ENCODE measurements at regions not wholly inside any gene's neighbourhood (a gene's known extent, or its start where the extent isn't known, plus 50 kb on each side); places are given as distances from the start of the nearest gene placed in this dataset.

DNA sequence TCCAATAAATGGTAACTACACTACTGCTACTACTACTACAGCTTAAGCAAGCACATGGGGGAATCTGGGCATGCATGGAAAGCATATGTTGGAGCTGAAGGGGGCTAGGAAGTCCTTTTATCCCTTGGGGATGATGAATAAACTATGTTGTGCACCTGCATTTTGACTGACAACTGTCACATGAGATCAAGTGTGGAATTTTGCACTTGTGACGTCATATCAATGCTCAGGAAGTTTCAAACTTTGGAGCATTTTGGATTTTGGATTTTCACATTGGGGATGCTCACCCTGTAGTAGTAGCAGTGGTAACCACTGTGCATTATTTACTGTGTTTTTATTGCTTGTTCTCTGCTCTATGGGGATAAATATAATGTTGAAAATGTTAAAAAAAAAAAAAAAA, 100.5 kb upstream of the SMAD1 start:
- no peak for DNase-seq
- no peak for TF ChIP-seq POLR2A (IDR thresholded peaks at IDR 0.05; ENCODE audit: low read length)
- TF ChIP-seq GATA1 (IDR thresholded peaks at IDR 0.05; ENCODE audit: low read depth, low read length): no peak

DNA sequence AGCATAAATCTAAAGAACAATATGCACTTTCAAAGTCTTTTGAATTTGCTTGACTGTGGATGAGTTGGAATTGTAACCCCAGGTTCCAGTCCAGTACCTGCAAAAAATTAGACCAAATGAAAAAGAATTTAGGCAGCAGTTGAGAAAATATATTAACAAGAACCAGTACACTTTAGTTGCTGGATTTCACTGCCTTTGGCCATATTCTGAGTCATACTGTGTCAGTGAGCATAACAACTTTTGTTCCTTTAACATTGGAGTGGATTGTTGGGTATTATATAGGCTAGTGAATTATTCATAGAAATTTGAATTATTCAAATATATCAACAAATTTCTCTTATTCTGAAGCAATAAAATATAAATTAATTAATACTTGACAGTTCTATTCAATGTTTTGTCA, 101.5 kb upstream of the SMAD1 start:
- no peak for DNase-seq
- TF ChIP-seq POLR2A (IDR thresholded peaks at IDR 0.05; ENCODE audit: low read length) (no peak), GATA1 (IDR thresholded peaks at IDR 0.05; ENCODE audit: low read depth, low read length) (no peak)

DNA sequence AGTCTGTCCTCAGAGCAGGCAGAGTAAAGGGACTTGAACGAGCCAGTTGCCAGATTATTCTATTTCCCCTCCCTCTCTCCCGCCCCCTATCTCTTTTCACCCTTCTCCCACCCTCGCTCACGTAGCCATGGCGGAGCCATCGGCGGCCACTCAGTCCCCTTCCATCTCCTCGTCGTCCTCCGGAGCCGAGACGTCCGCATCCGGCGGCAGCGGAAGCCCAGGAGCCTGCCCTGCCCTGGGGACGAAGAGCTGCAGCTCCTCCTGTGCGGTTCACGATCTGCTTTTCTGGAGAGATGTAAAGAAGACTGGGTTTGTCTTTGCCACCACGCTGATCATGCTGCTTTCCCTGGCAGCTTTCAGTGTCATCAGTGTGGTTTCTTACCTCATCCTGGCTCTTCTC, 106.2 kb upstream of the SMAD1 start:
- no peak for DNase-seq
- TF ChIP-seq POLR2A (IDR thresholded peaks at IDR 0.05; ENCODE audit: low read length) (no peak), GATA1 (IDR thresholded peaks at IDR 0.05; ENCODE audit: low read depth, low read length) (no peak)

DNA sequence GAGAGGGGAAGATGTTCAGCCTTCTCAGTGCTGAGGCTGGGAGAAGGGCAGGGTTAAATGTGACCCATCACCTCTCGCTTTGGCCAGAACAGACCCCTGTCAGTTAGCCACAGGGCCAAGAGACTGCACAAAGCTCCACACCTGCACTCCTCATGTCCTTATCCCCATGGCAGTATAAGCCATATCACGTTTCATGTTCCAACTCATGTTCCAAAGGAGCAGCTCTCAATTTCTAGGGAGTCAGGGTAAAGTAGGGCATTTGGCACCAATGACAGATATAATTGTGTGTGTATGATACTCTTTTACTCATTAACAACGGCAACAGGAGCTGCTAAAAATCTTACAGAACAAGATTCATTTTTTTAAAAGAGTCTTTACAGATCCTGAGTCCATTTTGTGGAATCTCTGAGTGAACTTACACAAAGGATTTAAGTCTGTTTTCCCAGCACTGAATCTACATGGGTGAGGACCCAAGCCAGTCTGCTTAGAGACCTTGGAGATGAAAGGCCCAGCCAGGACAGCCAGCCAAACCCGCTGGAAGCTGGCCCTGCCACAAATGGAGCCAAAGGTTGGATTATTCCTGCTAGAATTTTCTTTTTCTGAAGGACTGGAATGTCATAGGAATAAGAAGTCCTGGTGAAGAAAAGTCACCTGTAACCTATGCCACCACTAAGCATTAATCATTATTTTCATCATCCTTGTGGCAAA, 129.1 kb upstream of the SMAD1 start:
- no peak for DNase-seq
- TF ChIP-seq POLR2A (IDR thresholded peaks at IDR 0.05; ENCODE audit: low read length): no peak
- no peak for TF ChIP-seq GATA1 (IDR thresholded peaks at IDR 0.05; ENCODE audit: low read depth, low read length)

DNA sequence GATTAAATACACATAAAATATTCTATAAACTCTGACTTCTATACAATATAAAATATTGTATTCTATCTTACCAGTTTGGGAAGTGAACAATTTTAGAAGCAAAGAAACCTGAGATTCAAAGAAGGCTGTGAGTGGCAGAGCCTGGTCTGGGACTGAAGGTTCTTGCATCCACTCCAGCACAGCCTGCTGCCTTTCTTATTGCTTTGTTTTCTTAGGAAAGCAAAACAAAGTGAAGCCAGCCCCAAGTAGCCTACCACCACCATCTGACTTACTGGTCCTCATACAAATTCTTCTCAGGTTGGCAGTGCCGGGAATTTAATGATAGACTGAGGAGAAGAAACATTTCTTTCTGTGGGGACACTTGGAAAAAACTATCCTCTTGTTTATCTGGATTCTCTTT, 129.7 kb upstream of the SMAD1 start:
- DNase-seq: no peak
- no peak for TF ChIP-seq GATA1 (IDR thresholded peaks at IDR 0.05; ENCODE audit: low read depth, low read length)
- no peak for TF ChIP-seq POLR2A (IDR thresholded peaks at IDR 0.05; ENCODE audit: low read length)

DNA sequence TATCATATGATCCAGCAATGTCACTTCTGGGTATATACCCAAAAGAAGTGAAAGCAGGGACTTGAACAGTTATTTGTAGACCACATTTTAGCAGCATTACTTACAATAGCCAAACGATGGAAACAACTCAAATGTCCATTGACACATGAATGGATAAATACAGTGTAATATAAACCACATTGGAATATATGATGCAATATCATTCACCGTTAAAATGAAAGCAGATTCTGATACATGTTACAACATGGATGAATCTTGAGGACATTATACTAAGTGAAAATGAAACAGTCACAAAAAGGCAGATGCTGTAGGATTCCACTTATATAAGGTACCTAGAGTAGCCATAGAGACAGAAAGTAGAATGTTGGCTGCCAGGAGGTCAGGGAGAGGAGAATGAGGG, 130.5 kb upstream of the SMAD1 start:
- no peak for TF ChIP-seq GATA1 (IDR thresholded peaks at IDR 0.05; ENCODE audit: low read depth, low read length)
- no peak for TF ChIP-seq POLR2A (IDR thresholded peaks at IDR 0.05; ENCODE audit: low read length)
- DNase-seq: no peak

DNA sequence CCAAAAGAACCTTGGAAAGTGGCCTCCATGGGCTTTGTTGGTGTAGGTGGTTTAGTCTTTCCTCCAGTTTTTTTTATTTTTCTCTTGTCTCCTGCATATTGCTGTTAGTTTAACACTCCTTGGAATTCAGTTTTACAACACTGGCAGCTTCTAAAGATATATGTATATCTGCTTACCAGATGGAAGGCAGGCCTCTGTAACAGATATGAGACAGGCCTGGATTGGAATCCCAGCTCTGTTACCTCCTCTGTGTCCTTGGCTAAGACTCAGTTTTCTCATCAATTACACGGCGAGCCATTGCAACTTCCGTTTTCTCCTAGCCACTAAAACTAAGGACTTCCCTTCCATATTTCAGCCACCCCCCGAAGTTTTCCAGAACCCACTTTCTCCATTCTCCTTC, 133.4 kb upstream of the SMAD1 start:
- TF ChIP-seq POLR2A (IDR thresholded peaks at IDR 0.05; ENCODE audit: low read length): no peak

DNA sequence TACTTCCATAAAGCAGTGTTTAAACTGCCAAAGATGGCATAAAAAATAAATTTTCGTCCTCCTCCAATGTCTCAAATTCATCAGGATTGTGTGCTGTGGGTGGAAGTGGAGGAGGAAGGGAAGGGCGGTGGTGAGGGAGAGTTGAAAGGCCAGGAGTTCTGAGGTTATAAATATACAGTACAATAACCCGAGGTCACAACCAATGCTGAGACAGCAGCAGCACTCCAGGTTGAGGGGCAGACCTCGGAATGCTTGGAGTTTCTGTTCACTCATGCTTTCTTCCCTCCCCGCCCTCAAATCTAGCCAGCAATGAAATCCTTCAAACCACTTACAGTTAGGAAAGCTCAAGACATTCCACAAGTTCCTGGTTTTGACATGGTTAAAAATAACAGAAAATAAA, 134.0 kb upstream of the SMAD1 start:
- no peak for DNase-seq
- TF ChIP-seq GATA1 (IDR thresholded peaks at IDR 0.05; ENCODE audit: low read depth, low read length) (no peak), POLR2A (IDR thresholded peaks at IDR 0.05; ENCODE audit: low read length) (no peak)

More for the DNA sequence above, 133.4 kb upstream of the SMAD1 start:
- no peak for DNase-seq

DNA sequence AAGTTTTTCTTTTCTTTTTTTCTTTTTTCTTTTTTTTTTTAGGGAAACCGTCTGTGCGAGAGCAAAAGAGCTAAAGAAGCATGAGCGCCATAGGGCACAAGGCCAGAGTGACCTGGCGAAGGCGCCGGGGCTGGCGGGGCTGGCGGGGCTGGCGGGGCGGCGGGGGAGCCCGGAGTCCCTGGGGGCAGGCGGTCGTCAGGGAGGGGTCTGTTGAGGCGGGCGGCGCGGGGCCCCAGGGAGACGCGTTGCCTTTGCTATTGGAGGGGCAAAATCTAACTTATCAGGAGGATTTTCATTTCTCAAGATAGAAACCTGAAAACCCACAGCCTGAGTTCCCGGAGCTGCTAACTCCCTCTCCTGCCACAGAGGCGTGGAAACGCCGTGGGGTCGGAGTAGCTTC, 135.6 kb upstream of the SMAD1 start:
- TF ChIP-seq POLR2A (IDR thresholded peaks at IDR 0.05; ENCODE audit: low read length) (no peak), GATA1 (IDR thresholded peaks at IDR 0.05; ENCODE audit: low read depth, low read length) (no peak)
- no peak for DNase-seq

DNA sequence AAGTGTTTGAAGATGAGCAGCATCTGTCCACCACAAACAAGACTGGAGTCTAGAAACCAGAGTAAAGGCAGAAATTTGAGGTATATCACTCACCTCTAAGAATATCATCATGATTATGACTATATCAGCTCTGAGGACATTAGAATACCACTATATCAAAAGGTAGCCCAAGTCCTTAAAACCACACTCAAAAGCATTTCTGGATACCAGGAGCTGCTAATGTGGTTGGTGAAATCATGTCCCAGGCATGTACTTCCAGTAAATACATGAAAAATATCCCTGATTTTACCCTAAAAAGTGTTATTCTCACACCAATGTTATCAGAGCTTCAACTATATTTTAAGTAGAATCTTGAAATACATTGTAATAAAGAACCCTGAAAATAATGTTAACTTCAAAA, 136.3 kb upstream of the SMAD1 start:
- TF ChIP-seq POLR2A (IDR thresholded peaks at IDR 0.05; ENCODE audit: low read length): no peak
- no peak for TF ChIP-seq GATA1 (IDR thresholded peaks at IDR 0.05; ENCODE audit: low read depth, low read length)
- no peak for DNase-seq

DNA sequence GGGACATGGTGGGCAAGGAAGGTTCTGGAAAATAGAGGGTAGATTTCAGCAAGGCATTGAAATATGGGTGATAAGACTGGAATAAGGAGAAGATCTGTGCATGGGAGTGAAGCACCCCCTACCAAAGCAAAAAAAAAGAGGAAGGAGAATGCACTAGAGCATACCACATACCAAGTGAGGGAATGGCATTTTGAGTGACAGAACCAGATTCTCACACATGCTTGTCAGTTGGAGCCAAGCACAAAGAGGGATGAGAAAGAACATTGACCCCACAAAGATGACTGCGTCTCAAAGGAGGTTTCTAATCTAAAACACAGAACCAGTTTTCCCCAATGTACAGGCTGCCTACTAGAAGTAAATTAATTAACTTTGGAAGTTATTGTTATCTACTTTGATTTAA, 140.3 kb upstream of the SMAD1 start:
- no peak for DNase-seq
- no peak for TF ChIP-seq POLR2A (IDR thresholded peaks at IDR 0.05; ENCODE audit: low read length)

DNA sequence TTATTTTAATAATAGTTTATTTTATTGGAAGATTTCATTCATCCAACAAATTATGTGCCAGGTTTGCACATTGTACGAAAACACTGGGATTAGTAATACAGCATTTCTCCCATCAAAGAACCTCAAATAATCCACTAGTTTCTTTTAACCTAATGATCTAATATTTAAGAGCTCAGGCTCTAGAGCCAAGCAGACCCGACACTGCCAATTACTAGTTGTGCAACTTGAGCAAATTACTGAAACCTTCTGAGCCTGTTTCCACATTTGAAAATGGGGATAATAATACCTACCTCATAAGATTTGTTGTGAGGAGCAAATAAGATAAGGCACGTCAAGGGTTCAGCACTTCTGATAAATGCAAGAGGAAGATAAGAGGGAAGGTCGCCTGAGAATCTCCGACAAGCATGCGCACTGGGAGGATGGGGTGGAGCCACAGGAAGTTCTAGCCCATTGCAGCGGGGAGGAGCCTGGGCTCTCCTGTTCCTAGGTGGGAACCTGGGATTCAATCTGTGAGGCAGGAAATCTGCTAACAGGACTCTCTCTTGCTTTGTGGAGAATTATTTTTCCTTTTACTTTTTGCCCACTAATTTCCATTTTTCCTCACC, 141.5 kb upstream of the SMAD1 start:
- TF ChIP-seq GATA1 (IDR thresholded peaks at IDR 0.05; ENCODE audit: low read depth, low read length) (no peak), POLR2A (IDR thresholded peaks at IDR 0.05; ENCODE audit: low read length) (no peak)

DNA sequence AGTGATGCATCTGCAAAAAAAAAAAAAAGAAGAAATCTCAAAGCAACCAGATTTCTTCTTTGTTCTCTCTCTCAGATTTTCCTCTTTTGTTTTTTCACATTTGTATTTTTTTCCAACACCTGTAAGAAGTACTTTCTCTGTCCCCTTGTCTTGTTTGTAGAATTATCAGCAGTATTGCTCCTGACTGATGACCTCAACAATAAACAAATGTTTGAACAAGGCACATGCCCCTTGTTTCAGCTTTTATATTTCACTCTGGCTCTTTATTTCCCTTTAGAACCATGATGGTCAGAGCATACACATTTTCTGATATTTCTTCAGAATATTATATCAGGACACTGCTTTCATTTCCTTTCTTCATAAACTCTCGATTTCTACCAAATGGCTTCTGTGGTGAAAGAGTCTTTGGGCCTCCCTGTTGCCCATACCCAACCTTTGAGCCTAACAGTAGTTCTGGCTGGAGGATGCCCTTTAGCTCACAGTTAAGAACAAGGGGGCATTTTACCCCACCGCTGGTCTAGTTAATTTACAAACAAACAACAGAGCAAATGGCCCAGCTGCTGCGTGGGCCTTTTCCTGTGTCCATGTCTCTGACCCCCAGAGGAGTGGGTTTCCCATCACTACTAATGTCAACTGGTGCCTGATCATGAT, 142.5 kb upstream of the SMAD1 start:
- TF ChIP-seq POLR2A (IDR thresholded peaks at IDR 0.05; ENCODE audit: low read length): no peak
- TF ChIP-seq GATA1 (IDR thresholded peaks at IDR 0.05; ENCODE audit: low read depth, low read length): no peak

More for the DNA sequence above, 141.5 kb upstream of the SMAD1 start:
- no peak for DNase-seq

DNA sequence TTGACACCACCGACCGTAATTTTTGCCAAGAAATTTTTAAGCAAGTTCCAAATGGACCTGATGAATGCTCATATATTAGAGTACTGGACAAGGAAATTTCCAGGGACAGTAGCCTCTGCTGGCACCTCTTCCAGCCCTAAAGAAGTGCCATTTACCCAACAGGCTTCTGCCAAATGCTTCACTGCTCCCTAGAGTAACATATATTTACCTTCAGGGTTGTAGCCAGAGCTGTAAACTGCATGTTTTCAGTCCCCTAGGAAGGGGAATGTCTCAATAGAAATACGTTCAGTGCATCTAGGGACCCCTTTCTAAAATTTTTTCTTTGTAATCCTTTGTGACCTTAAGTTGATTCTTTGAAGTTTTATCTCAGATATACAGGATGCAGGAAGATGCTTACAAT, 143.1 kb upstream of the SMAD1 start:
- DNase-seq: no peak
- no peak for TF ChIP-seq POLR2A (IDR thresholded peaks at IDR 0.05; ENCODE audit: low read length)
- no peak for TF ChIP-seq GATA1 (IDR thresholded peaks at IDR 0.05; ENCODE audit: low read depth, low read length)

More for the DNA sequence above, 142.5 kb upstream of the SMAD1 start:
- DNase-seq: no peak

DNA sequence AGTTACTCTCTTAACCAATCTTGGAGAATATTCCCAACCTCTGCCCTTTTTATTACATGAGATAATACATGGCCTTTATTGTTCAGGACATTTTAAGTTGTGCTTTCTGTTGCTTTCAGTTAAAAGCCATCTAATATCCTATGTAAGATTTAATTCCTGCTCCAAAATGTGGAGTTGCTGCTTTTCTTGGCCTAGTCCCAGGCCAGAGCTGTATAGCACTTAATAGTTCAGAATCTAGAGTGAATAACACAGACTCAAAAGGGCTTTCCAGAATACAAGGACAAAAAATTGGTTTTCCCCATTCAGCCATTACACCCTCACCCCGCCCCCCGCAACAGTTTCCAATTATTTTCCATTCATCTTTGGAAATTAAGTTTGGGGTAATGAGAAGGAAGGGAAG, 144.3 kb upstream of the SMAD1 start:
- TF ChIP-seq GATA1 (IDR thresholded peaks at IDR 0.05; ENCODE audit: low read depth, low read length): no peak
- TF ChIP-seq POLR2A (IDR thresholded peaks at IDR 0.05; ENCODE audit: low read length): no peak
- no peak for DNase-seq
